ENCODE measurements at regions not wholly inside any gene's neighbourhood (a gene's known extent, or its start where the extent isn't known, plus 50 kb on each side); places are given as distances from the start of the nearest gene placed in this dataset.
A peak's percentile ranks its signal among the peaks of the same experiment; 100 is the strongest.
"Not testable (repeated sequence)": the region's sequence is repeated elsewhere in the genome, so short reads cannot be mapped to it uniquely, and the experiment has no call there.

- no peak for DNase-seq (ENCODE audit: low read depth in 2 of 3, low spot score in 2 of 3)
Measured at GRCh38 chr22:22061085-22062077, 78.8 kb upstream of the TOP3B start.

- peak; percentile 15 to 62 (median 44) for DNase-seq (ENCODE audit: low read depth in 2 of 3, low spot score in 2 of 3)
Measured at GRCh38 chr22:22060200-22061084, 77.9 kb upstream of the TOP3B start.

- DNase-seq (ENCODE audit: low read depth in 2 of 3, low spot score in 2 of 3) = no peak
Measured at GRCh38 chr22:22059291-22060002, 76.9 kb upstream of the TOP3B start.

GRCh38 chr22:22058633-22059290 is 76.2 kb upstream of the TOP3B start:
- no peak for DNase-seq (ENCODE audit: low read depth in 2 of 3, low spot score in 2 of 3)

- DNase-seq (ENCODE audit: low read depth in 2 of 3, low spot score in 2 of 3) = no peak
Measured at GRCh38 chr22:22057617-22058378, 75.2 kb upstream of the TOP3B start.

- DNase-seq (ENCODE audit: low read depth in 2 of 3, low spot score in 2 of 3) = not testable (repeated sequence)
Measured at GRCh38 chr22:22056809-22057594, 74.4 kb upstream of the TOP3B start.

- not testable (repeated sequence) for DNase-seq (ENCODE audit: low read depth in 2 of 3, low spot score in 2 of 3)
Measured at GRCh38 chr22:22052548-22053139, 70.1 kb upstream of the TOP3B start.

GRCh38 chr22:22051032-22051431 is 68.4 kb upstream of the TOP3B start:
- not testable (repeated sequence) for DNase-seq (ENCODE audit: low read depth in 2 of 3, low spot score in 2 of 3)

- DNase-seq (ENCODE audit: low read depth in 2 of 3, low spot score in 2 of 3) = no peak
Measured at GRCh38 chr22:22050141-22050775, 67.7 kb upstream of the TOP3B start.

- no peak for DNase-seq (ENCODE audit: low read depth in 2 of 3, low spot score in 2 of 3)
Measured at GRCh38 chr22:22049684-22050083, 67.1 kb upstream of the TOP3B start.

GRCh38 chr22:22048981-22049531 is 66.5 kb upstream of the TOP3B start:
- no peak for DNase-seq (ENCODE audit: low read depth in 2 of 3, low spot score in 2 of 3)

- no peak for DNase-seq (ENCODE audit: low read depth in 2 of 3, low spot score in 2 of 3)
Measured at GRCh38 chr22:22048318-22048942, 65.8 kb upstream of the TOP3B start.

- no peak for DNase-seq (ENCODE audit: low read depth in 2 of 3, low spot score in 2 of 3)
Measured at GRCh38 chr22:22047776-22048175, 65.2 kb upstream of the TOP3B start.

GRCh38 chr22:22047266-22047665 is 64.7 kb upstream of the TOP3B start:
- no peak for DNase-seq (ENCODE audit: low read depth in 2 of 3, low spot score in 2 of 3)

- DNase-seq (ENCODE audit: low read depth in 2 of 3, low spot score in 2 of 3) = no peak
Measured at GRCh38 chr22:22046370-22046769, 63.8 kb upstream of the TOP3B start.

- DNase-seq (ENCODE audit: low read depth in 2 of 3, low spot score in 2 of 3) = no peak
Measured at GRCh38 chr22:22045571-22046335, 63.2 kb upstream of the TOP3B start.

- no peak for DNase-seq (ENCODE audit: low read depth in 2 of 3, low spot score in 2 of 3)
Measured at GRCh38 chr22:22044153-22044552, 61.6 kb upstream of the TOP3B start.

Measured in activated CD8-positive, alpha-beta memory T cell treated with anti-CD3 and anti-CD28 coated beads for 48 hours (primary cell).